Liver (tissue), 8 donors: ENCODE measurements at regions not wholly inside any gene's neighbourhood (a gene's known extent, or its start where the extent isn't known, plus 50 kb on each side); places are given as distances from the start of the nearest gene placed in this dataset.

ENCODE experiments used
- DNase-seq: peaks from one replicate; pipeline ENCODE4 v3.0.0-alpha.2; 2017; ENCODE audit warnings: low spot score
- H3K27ac ChIP-seq, 2 donors: one replicate each; pipeline ENCODE4 v1.7.0; 2013; ENCODE audit warnings: inconsistent platforms in 2 of 2, low read length in 2 of 2, control low read depth in 1 of 2, low read depth in 1 of 2, mild to moderate bottlenecking in 1 of 2
- H3K27me3 ChIP-seq, 4 donors: one replicate each; pipeline versions ENCODE4 v1.6.1 to v1.7.0; 2013; ENCODE audit warnings: low read length in 3 of 4, inconsistent platforms in 1 of 4, mild to moderate bottlenecking in 1 of 4, moderate library complexity in 1 of 4; ENCODE audit not compliant: control insufficient read depth in 4 of 4, insufficient read depth in 4 of 4
- H3K36me3 ChIP-seq, 4 donors: one replicate each; pipeline versions ENCODE4 v1.6.1 to v1.7.0; 2013; ENCODE audit warnings: low read length in 3 of 4, mild to moderate bottlenecking in 3 of 4, low read depth in 1 of 4, moderate library complexity in 1 of 4; ENCODE audit not compliant: control insufficient read depth in 4 of 4, insufficient read depth in 3 of 4
- H3K4me1 ChIP-seq, 4 donors: one replicate each; pipeline versions ENCODE4 v1.6.1 to v1.7.0; 2013; ENCODE audit warnings: low read length in 3 of 4, mild to moderate bottlenecking in 3 of 4, moderate library complexity in 1 of 4; ENCODE audit not compliant: control insufficient read depth in 4 of 4, insufficient read depth in 4 of 4
- H3K4me3 ChIP-seq, 3 donors: one replicate each; pipeline versions ENCODE4 v1.6.1 to v1.7.0; 2013; ENCODE audit warnings: low read length in 3 of 3, control low read depth in 1 of 3, low read depth in 1 of 3, mild to moderate bottlenecking in 1 of 3
- H3K9ac ChIP-seq, 2 donors: one replicate each; pipeline ENCODE4 v1.7.0; 2013; ENCODE audit warnings: low read length in 2 of 2, mild to moderate bottlenecking in 2 of 2, moderate library complexity in 2 of 2, control low read depth in 1 of 2, low read depth in 1 of 2
- H3K9me3 ChIP-seq, 4 donors: one replicate each; pipeline versions ENCODE4 v1.6.1 to v1.7.0; 2013; ENCODE audit warnings: low read length in 3 of 4; ENCODE audit not compliant: control insufficient read depth in 4 of 4
- EGR1 ChIP-seq, 2 donors: IDR thresholded peaks; 2 replicates each; pipeline ENCODE4 v1.6.1; 2016 to 2018; ENCODE audit warnings: antibody characterized with exemption in 2 of 2, low read depth in 2 of 2
- FOXA1 ChIP-seq: IDR thresholded peaks from 2 replicates; pipeline ENCODE4 v1.6.1; 2016; ENCODE audit warnings: antibody characterized with exemption
- FOXA2 ChIP-seq: IDR thresholded peaks from 2 replicates; pipeline ENCODE4 v1.6.1; 2016; ENCODE audit warnings: antibody characterized with exemption
- GABPA ChIP-seq, 2 donors: IDR thresholded peaks in 1 of 2; conservative IDR thresholded peaks in 1 of 2; 2 replicates each; pipeline ENCODE4 v1.6.1; 2016; ENCODE audit warnings: antibody characterized with exemption in 2 of 2, mild to moderate bottlenecking in 1 of 2, moderate library complexity in 1 of 2
- HNF4A ChIP-seq, 2 donors: conservative IDR thresholded peaks; 2 replicates each; pipeline ENCODE4 v1.6.1; 2016; ENCODE audit warnings: antibody characterized with exemption in 2 of 2, mild to moderate bottlenecking in 2 of 2
- HNF4G ChIP-seq: IDR thresholded peaks from 2 replicates; pipeline ENCODE4 v1.6.1; 2016; ENCODE audit warnings: antibody characterized with exemption
- JUND ChIP-seq, 2 donors: IDR thresholded peaks; 2 replicates each; pipeline ENCODE4 v1.6.1; 2016; ENCODE audit warnings: antibody characterized with exemption in 2 of 2
- NR2F2 ChIP-seq: IDR thresholded peaks from 2 replicates; pipeline ENCODE4 v1.6.1; 2016; ENCODE audit warnings: antibody characterized with exemption
- RAD21 ChIP-seq, 2 donors: IDR thresholded peaks; 2 replicates each; pipeline ENCODE4 v1.6.1; 2016; ENCODE audit warnings: antibody characterized with exemption in 2 of 2, mild to moderate bottlenecking in 2 of 2
- RXRA ChIP-seq, 2 donors: IDR thresholded peaks; 2 replicates each; pipeline ENCODE4 v1.6.1; 2017 to 2018; ENCODE audit warnings: antibody characterized with exemption in 2 of 2, mild to moderate bottlenecking in 1 of 2
- SP1 ChIP-seq: IDR thresholded peaks from 2 replicates; pipeline ENCODE4 v1.6.1; 2018; ENCODE audit warnings: antibody characterized with exemption, mild to moderate bottlenecking
- TAF1 ChIP-seq: conservative IDR thresholded peaks from 2 replicates; pipeline ENCODE4 v1.6.1; 2016; ENCODE audit warnings: antibody characterized with exemption, mild to moderate bottlenecking
- WGBS: extraction: QIAGEN DNeasy Blood & Tissue Kit; methylation state at CpG from one replicate; pipeline ENCODE4 v1.1.7; 2013; 5-methylcytosine and 5-hydroxymethylcytosine counted together
- TF ChIP-seq, protein P1 (sequence below): IDR thresholded peaks from 2 replicates; pipeline ENCODE4 v1.6.1; 2016; ENCODE audit warnings: antibody characterized with exemption
- TF ChIP-seq, protein P2 (sequence below): IDR thresholded peaks from 2 replicates; pipeline ENCODE4 v1.6.1; 2016; ENCODE audit warnings: antibody characterized with exemption
- TF ChIP-seq, protein P3 (sequence below): IDR thresholded peaks from 2 replicates; pipeline ENCODE4 v1.6.1; 2016; ENCODE audit warnings: antibody characterized with exemption
- TF ChIP-seq, protein P4 (sequence below): IDR thresholded peaks from 2 replicates; pipeline ENCODE4 v1.6.1; 2016; ENCODE audit warnings: antibody characterized with exemption, mild to moderate bottlenecking
- TF ChIP-seq, protein P5 (sequence below): fragments of 150-350 bp; IDR thresholded peaks from 2 replicates; pipeline ENCODE4 v1.5.1; 2017; ENCODE audit warnings: improper control_type of control experiment, low read depth, low read length; ENCODE audit not compliant: missing input control
- donor health status: healthy.
- donor health status: healthy.
- donor health status: healthy.
- donor health status: healthy.
- donor health status: healthy.

DNA sequence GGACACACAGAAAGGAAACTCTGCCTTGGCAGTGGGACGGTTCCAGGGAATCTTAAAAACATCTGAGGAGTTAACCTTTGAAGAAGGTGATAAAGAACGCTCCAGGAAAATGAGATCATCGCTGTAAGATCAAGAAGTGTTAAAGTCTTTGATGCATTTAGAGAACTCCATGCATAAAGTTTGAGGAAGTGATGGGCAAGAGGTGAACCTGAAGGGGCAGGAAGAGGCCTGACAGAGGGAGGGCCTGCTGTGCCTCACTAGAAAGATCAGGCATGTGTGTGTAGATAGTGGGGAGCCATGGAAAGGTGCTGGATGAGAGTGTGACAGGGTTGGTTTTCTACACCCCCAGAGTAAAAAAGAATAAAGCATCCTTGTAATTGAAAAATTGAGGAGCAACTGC is 889.2 kb downstream of the MCTP2 start:
- 76% methylated on average over 3 of the region's 3 CpGs for WGBS
- H3K36me3 ChIP-seq = no peaks in the 10 kb centered on the region
- H3K9ac ChIP-seq = no peak overlapping the region
- TF ChIP-seq, protein P1, sequence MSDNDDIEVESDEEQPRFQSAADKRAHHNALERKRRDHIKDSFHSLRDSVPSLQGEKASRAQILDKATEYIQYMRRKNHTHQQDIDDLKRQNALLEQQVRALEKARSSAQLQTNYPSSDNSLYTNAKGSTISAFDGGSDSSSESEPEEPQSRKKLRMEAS = no peak
- no peak for TF ChIP-seq NR2F2
- TF ChIP-seq, protein P2, sequence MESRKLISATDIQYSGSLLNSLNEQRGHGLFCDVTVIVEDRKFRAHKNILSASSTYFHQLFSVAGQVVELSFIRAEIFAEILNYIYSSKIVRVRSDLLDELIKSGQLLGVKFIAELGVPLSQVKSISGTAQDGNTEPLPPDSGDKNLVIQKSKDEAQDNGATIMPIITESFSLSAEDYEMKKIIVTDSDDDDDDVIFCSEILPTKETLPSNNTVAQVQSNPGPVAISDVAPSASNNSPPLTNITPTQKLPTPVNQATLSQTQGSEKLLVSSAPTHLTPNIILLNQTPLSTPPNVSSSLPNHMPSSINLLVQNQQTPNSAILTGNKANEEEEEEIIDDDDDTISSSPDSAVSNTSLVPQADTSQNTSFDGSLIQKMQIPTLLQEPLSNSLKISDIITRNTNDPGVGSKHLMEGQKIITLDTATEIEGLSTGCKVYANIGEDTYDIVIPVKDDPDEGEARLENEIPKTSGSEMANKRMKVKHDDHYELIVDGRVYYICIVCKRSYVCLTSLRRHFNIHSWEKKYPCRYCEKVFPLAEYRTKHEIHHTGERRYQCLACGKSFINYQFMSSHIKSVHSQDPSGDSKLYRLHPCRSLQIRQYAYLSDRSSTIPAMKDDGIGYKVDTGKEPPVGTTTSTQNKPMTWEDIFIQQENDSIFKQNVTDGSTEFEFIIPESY = no peak
- no peak for TF ChIP-seq RAD21 (IDR thresholded peaks at IDR 0.05)
- TF ChIP-seq JUND (IDR thresholded peaks at IDR 0.05) = no peak
- TF ChIP-seq FOXA2 = no peak
- TF ChIP-seq EGR1 (IDR thresholded peaks at IDR 0.05; ENCODE audit: low read depth in 2 of 2) = no peak
- TF ChIP-seq HNF4G = no peak
- TF ChIP-seq, protein P3, sequence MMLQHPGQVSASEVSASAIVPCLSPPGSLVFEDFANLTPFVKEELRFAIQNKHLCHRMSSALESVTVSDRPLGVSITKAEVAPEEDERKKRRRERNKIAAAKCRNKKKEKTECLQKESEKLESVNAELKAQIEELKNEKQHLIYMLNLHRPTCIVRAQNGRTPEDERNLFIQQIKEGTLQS = no peak
- no peak for TF ChIP-seq GABPA (IDR thresholded peaks at IDR 0.05 in 1 of 2, conservative IDR thresholded peaks at IDR 0.05 in 1 of 2)
- TF ChIP-seq FOXA1 = no peak
- TF ChIP-seq SP1 = no peak
- TF ChIP-seq HNF4A (conservative IDR thresholded peaks at IDR 0.05) = no peak
- TF ChIP-seq, protein P4, sequence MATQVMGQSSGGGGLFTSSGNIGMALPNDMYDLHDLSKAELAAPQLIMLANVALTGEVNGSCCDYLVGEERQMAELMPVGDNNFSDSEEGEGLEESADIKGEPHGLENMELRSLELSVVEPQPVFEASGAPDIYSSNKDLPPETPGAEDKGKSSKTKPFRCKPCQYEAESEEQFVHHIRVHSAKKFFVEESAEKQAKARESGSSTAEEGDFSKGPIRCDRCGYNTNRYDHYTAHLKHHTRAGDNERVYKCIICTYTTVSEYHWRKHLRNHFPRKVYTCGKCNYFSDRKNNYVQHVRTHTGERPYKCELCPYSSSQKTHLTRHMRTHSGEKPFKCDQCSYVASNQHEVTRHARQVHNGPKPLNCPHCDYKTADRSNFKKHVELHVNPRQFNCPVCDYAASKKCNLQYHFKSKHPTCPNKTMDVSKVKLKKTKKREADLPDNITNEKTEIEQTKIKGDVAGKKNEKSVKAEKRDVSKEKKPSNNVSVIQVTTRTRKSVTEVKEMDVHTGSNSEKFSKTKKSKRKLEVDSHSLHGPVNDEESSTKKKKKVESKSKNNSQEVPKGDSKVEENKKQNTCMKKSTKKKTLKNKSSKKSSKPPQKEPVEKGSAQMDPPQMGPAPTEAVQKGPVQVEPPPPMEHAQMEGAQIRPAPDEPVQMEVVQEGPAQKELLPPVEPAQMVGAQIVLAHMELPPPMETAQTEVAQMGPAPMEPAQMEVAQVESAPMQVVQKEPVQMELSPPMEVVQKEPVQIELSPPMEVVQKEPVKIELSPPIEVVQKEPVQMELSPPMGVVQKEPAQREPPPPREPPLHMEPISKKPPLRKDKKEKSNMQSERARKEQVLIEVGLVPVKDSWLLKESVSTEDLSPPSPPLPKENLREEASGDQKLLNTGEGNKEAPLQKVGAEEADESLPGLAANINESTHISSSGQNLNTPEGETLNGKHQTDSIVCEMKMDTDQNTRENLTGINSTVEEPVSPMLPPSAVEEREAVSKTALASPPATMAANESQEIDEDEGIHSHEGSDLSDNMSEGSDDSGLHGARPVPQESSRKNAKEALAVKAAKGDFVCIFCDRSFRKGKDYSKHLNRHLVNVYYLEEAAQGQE = no peak
- TF ChIP-seq, protein P5, sequence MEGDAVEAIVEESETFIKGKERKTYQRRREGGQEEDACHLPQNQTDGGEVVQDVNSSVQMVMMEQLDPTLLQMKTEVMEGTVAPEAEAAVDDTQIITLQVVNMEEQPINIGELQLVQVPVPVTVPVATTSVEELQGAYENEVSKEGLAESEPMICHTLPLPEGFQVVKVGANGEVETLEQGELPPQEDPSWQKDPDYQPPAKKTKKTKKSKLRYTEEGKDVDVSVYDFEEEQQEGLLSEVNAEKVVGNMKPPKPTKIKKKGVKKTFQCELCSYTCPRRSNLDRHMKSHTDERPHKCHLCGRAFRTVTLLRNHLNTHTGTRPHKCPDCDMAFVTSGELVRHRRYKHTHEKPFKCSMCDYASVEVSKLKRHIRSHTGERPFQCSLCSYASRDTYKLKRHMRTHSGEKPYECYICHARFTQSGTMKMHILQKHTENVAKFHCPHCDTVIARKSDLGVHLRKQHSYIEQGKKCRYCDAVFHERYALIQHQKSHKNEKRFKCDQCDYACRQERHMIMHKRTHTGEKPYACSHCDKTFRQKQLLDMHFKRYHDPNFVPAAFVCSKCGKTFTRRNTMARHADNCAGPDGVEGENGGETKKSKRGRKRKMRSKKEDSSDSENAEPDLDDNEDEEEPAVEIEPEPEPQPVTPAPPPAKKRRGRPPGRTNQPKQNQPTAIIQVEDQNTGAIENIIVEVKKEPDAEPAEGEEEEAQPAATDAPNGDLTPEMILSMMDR = no peak
- TF ChIP-seq RXRA (IDR thresholded peaks at IDR 0.05) = no peak
- TF ChIP-seq TAF1 = no peak
- DNase-seq = no peak
- no peaks in the 10 kb centered on the region for H3K4me1 ChIP-seq
- H3K27me3 ChIP-seq = no peaks in the 10 kb centered on the region
- no peaks in the 10 kb centered on the region for H3K9me3 ChIP-seq
- no peak overlapping the region for H3K4me3 ChIP-seq
- H3K27ac ChIP-seq = no peak overlapping the region

DNA sequence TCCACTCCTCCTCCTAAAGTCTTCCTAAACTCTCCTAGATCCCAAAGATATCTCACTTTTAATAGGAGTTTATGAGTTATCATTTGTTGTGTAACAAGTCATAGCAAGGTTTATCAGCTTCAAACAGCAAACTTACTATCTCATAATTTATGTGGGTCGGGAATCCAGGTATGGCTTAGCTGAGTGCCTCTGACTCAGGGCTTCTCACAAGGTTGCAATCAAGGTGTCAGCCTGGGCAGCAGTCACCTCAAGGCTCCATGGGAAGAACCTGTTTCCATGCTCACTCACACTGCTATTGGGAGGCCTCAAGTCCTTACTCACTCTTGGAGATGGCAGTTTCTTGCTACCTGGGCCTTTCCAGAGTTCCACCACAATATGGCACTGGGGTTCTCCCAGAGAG is 889.8 kb downstream of the MCTP2 start:
- Histone ChIP-seq H3K27me3 (no peaks in the 10 kb centered on the region), H3K9ac (no peak overlapping the region), H3K9me3 (no peaks in the 10 kb centered on the region), H3K27ac (no peak overlapping the region), H3K4me3 (no peak overlapping the region), H3K36me3 (no peaks in the 10 kb centered on the region), H3K4me1 (no peaks in the 10 kb centered on the region)
- 79% methylated on average over 1 of the region's 1 CpG for WGBS
- TF ChIP-seq RXRA (IDR thresholded peaks at IDR 0.05) (no peak), NR2F2 (no peak), TAF1 (no peak), FOXA1 (no peak), SP1 (no peak)
- TF ChIP-seq, protein P2 = no peak
- no peak for DNase-seq
